NCI-H526 treated with DMSO at 0.1 percent for 48 hours (cell line): ENCODE measurements at regions not wholly inside any gene's neighbourhood (a gene's known extent, or its start where the extent isn't known, plus 50 kb on each side); places are given as distances from the start of the nearest gene placed in this dataset.
A peak's percentile ranks its signal among the peaks of the same experiment; 100 is the strongest.

Experiments used
- DNase-seq: peaks from one replicate; lab custom pipeline; 2025; lab: John Stamatoyannopoulos, UW

DNA sequence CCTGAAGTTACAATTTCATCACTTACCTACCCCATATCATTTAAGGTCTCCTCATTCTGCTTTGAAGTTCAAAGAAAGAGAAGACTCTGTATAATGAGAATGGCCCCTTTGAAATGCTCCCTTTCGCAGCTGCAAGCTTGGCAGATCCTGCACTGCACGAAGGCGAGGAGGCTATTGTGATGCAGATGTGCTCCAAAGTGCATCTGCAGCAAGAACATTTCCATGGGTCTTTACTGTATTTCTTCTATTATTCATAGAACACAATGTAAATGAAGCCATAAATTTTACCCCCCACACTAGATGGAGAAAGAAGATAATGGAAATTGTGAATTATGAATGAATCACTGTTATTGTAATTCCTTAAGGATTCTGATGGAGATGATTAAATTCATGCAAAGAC is 178.7 kb downstream of the CHD9NB start:
- no peak for DNase-seq

DNA sequence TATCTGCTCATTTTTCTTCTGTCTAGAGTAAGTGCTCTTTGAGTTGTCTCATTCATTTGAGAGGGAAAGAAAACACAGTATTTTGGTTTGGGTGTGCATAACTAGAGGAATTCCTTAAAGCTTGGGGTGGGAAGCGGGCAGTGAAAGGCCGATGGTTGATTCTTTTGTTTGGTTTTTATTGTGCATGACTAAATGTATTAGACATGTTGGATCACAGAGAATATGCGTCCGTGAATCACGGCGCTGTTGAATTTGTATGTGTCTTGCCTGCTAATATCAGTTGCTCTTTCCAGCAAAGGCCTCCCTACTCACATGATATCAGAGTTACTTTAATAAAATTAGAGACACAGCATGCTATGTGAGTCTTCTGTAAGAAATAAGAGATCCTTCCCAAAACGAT is 180.0 kb downstream of the CHD9NB start:
- DNase-seq: no peak

- no peak for DNase-seq
Measured at GRCh38 chr16:52871481-52871880, 181.2 kb downstream of the CHD9NB start.

- no peak for DNase-seq
Measured at GRCh38 chr16:52869243-52869642, 183.5 kb downstream of the CHD9NB start.

GRCh38 chr16:52863000-52863399 is 189.7 kb downstream of the CHD9NB start:
- no peak for DNase-seq

DNA sequence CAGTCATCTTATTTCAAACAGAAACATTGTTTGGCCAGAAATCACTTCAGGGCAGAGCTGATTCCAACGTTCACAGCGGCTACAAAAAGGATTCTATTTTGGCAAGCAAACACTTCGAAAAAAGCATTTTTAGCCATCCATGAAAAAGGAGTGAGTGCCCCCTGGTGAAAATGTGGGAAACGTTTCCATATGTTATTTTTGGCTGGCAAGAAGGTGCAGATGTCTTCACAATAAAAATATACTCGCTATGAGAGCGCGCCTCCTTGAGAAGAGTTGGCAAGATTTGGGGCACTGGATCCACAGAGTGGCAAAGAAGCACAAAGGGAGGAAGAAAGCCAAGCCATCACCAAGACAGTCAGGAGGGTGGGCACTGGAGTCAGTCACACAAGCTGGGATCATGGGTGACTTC is 191.1 kb downstream of the CHD9NB start:
- DNase-seq: peak; percentile 35

GRCh38 chr16:52855463-52855862 is 197.2 kb downstream of the CHD9NB start:
- DNase-seq: no peak

GRCh38 chr16:52852978-52853377 is 199.7 kb downstream of the CHD9NB start:
- no peak for DNase-seq

DNA sequence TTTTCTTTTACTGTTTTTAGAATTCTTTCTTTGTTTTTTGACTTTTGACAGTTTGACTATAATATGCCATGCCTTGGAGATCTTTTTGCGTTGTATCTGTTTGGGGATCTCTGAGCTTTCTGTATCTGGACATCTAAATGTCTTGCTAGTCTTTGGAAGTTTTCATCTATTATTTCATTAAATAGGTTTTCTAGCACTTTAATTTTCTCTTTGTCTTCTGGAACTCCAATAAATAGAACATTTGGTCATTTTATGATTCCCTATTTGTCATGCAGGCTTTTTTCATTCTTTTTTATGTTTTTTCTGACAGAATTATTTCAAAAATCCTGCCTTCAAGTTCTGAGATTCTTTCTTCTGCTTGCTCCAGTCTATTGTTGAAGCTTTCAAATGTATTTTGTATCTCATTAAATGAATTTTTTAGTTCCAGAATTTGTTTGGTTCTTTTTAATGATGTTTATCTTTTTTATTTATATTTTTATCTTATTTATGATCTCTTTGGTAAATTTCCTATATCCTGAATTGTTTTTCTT is 201.4 kb downstream of the CHD9NB start:
- no peak for DNase-seq

- DNase-seq: no peak
Measured at GRCh38 chr16:52843381-52843780, 209.3 kb downstream of the CHD9NB start.

- no peak for DNase-seq
Measured at GRCh38 chr16:52837251-52837650, 215.4 kb downstream of the CHD9NB start.

DNA sequence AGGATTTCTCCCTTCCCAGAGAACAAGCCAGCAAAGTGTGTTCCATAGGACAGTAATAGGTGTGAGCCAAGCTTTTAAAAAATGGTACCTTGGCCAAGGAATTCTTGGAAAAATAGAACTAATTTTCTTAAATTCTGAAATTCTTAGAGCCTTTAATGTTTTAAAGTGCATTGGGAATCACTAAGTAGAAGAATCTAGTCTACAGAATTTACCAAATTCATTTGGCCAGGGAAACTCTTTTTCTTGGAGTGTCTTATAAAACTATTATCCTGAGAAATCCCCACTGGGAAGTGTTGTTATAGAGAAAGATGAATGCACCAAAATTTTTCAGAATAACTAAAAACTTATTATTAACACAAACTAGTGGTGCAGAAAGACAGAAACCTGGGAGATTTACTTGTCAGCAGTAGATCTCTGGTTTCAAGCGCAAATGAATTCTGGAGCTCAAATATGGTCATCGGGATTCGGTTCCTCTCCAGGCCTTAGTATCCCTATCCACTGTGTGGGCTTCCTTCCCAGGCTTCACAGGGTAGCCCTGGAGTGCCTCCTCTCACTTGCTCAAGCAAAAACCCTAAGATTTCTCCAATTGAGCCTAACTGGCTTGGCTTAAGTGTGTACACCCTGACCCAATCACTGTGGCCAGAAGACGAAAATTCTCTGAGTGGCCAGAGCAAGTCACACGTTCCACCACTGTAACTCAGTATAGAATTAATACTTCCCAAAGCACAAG is 217.8 kb downstream of the CHD9NB start:
- DNase-seq: no peak

- DNase-seq: no peak
Measured at GRCh38 chr16:52832771-52833170, 219.9 kb downstream of the CHD9NB start.

GRCh38 chr16:52827456-52827855 is 225.2 kb downstream of the CHD9NB start:
- no peak for DNase-seq

DNA sequence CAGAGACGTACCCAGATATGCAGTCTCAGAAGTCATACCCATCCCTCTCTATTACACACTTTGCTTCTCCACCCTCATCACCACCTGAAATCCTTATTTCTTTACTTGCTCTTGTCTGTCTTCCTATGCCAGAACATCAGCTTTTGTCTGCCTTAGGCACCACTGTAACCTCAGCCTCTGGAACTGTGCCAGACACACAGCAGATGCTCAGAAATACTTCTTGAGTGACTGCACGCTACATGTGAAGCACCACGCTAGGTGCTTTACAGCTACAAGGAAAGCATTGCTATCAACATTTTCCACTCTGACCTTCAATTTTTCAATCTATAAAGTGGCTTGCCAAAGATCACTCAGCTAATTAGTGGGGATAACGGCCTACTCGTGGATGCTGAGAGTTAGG is 226.8 kb downstream of the CHD9NB start:
- no peak for DNase-seq

- no peak for DNase-seq
Measured at GRCh38 chr16:52819808-52820207, 232.9 kb downstream of the CHD9NB start.

DNA sequence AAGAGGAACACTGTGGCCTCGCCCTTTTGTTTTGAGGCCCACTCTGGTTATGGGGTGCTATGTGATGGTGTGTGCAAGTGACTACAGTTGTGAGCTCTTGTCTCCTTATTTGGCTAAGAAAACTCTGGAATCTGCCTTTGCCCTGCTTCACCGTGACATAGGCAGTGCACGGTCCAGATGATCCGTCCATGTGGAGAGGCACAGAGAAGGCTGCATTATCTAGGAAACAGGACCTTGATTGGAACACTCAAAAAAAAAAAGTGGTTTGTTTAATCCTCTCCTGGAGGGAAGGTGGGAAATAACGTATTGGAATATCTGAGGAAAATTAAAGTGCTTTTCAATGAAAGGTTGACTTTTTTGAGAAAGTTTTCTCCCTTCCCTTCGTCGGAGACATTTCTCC is 233.3 kb downstream of the CHD9NB start:
- no peak for DNase-seq

DNA sequence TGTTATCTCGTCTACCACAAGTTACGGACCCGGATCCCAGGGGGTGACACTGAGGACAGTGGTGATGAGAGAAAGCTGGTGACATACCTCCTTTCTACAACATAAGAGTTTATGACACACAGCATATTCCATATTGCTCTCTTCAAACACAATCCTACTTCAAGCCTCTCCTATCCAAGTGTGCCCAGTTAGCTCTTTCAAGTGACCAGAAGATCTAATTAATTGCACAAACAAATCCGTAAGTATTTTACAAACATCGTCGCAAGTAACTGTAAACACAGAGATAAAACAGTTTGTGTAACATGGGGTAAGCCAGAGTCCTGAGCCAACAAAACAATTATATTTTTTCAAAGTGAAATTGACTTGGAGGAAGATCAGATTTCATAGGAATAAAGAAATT is 235.0 kb downstream of the CHD9NB start:
- no peak for DNase-seq

DNA sequence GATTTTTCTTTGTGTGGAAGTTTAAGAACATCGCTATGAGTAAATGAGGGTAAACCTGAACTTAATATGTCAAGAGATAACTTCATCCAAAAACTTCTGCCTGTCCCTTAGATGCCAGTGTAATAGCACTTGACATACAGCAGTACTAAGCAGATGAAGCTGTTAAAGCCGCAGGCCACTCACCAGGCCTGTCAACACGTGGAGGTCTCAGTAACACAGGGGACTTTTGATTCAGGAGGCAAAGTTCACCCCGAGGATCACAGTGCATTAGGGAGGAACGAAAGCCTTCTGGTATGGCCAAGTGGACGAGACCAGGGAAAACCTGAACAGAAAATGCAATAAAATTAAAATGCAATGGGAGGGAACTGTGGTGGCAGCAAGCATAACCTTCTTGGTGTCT is 235.7 kb downstream of the CHD9NB start:
- DNase-seq: no peak

- DNase-seq: no peak
Measured at GRCh38 chr16:52812678-52813556, 239.8 kb downstream of the CHD9NB start.

DNA sequence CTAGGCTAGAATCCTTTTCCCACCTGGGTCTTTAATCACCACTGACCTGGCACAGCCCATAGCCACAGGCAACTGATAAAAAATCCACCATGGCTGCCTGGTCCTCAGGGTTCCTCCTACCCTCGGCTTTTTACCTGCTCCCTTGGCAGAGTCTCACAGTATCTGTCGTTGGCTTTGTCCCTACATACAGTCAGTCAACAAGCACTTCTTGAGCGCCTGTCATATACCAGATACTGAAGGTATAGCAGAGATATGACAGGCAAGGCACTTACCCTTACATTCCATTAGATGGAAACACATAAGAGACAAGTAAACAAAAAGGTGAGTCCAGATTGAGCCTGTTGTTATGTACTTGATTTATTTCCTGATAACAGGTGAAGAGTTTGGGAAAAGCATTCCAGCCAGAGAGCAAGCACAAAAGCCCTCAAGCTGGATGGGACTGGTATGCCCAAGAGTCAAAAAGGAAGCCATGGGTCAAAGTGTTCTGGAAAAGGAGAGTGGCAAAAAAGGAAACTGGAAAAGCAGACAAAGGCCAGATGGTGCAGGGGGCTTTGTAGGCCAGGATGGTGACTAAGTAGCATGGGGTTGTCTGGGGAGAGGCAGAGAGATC is 247.0 kb downstream of the CHD9NB start:
- DNase-seq: no peak

DNA sequence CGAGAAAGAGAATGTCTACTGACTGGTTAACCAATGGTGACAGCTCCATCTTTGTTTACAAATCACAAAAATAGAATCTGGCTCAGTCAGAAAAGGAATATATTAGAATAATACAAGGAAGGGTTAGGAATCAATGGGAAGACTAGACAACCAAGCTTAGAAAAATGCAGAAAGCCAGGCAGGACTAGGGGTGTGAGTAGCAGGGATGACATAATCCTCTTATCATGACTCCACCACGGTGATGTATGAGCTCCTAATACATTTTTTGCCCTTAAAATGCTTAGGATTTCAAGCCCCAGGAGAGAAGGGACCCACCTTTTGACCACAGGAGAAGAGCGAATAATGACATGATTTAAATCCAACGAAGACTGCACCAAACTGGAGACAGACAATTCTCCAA is 252.3 kb downstream of the CHD9NB start:
- DNase-seq: no peak

DNA sequence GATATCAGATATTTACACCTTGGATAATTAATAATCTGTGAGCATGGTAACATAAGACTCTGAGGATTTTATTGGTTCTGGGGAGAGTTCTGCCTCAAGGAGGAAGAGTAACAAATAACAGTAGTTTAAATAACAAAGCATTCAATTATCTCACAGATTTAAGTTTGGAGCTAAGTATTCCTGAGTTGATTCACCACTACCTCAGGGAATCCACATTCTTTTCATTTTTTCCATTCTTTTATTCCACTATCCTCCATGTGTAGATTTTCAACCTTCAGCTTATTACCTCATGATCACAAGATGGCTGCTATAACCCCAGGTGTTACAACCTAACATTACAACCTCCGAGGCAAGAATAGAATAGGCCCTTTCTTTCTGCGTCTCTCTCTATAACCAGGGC is 252.2 kb upstream of the TOX3 start:
- DNase-seq: no peak
